HEK293 (cell line): ENCODE measurements at regions not wholly inside any gene's neighbourhood (a gene's known extent, or its start where the extent isn't known, plus 50 kb on each side); places are given as distances from the start of the nearest gene placed in this dataset.

Source experiments
- CTCF ChIA-PET: fragments of 350-600 bp; formaldehyde crosslinking; extraction: SDS; loops from one replicate; lab custom pipeline; 2021; ENCODE audit warnings: antibody characterized with exemption; lab: Yijun Ruan, JAX
- POLR2A ChIA-PET: fragments of 300-600 bp; formaldehyde crosslinking; extraction: SDS; loops from one replicate; lab custom pipeline; 2020; ENCODE audit warnings: antibody characterized with exemption, inconsistent platforms; lab: Yijun Ruan, JAX
- H3K27ac ChIP-seq: fragments of 200-500 bp; sonication (Bioruptor generic); 2 replicates; pipeline ENCODE4 v1.5.1; 2014; ENCODE audit warnings: low read depth, low read length, control low read depth, inconsistent platforms; ENCODE audit errors: extremely low read depth
- H3K36me3 ChIP-seq, 2 experiments: fragments of 200-500 bp in 1 of 2; sonication (Bioruptor generic) in 1 of 2; 1 replicate in 1 of 2; 2 replicates in 1 of 2; pipeline ENCODE4 v1.5.1; 2014 to 2017; ENCODE audit warnings: inconsistent platforms in 2 of 2, low read length in 2 of 2; ENCODE audit not compliant: control insufficient read depth in 2 of 2, insufficient read depth in 1 of 2
- H3K4me1 ChIP-seq: fragments of 200-500 bp; sonication (Bioruptor generic); 2 replicates; pipeline ENCODE4 v1.5.1; 2014; ENCODE audit warnings: mild to moderate bottlenecking, low read length, inconsistent platforms; ENCODE audit not compliant: control insufficient read depth, insufficient read depth
- H3K4me3 ChIP-seq: 2 replicates; pipeline ENCODE4 v1.5.1; 2011; ENCODE audit warnings: low read depth, mild to moderate bottlenecking, control low read depth, low read length, moderate library complexity
- H3K9me3 ChIP-seq: fragments of 200-500 bp; sonication (Bioruptor generic); 2 replicates; pipeline ENCODE4 v1.5.1; 2014; ENCODE audit warnings: low read depth, low read length, inconsistent platforms; ENCODE audit not compliant: control insufficient read depth, insufficient read depth
- FEZF1 ChIP-seq: fragments of 450-650 bp; formaldehyde crosslinking; IDR thresholded peaks from 2 replicates; pipeline ENCODE4 v1.5.1; 2016; ENCODE audit warnings: missing biosample characterization, missing genetic modification characterization
- GFI1B ChIP-seq: fragments of 450-650 bp; formaldehyde crosslinking; IDR thresholded peaks from 2 replicates; pipeline ENCODE4 v1.5.1; 2016; ENCODE audit warnings: missing biosample characterization, missing genetic modification characterization
- GLIS2 ChIP-seq: fragments of 450-650 bp; formaldehyde crosslinking; IDR thresholded peaks from 2 replicates; pipeline ENCODE4 v1.5.1; 2016; ENCODE audit warnings: missing biosample characterization, missing genetic modification characterization
- KLF16 ChIP-seq: fragments of 450-650 bp; formaldehyde crosslinking; IDR thresholded peaks from 2 replicates; pipeline ENCODE4 v1.5.1; 2017; ENCODE audit warnings: missing biosample characterization, missing genetic modification characterization
- SALL2 ChIP-seq: fragments of 450-650 bp; formaldehyde crosslinking; IDR thresholded peaks from 2 replicates; pipeline ENCODE4 v1.5.0; 2017; ENCODE audit warnings: missing biosample characterization, mild to moderate bottlenecking, missing genetic modification characterization, borderline replicate concordance
- ZBTB21 ChIP-seq: fragments of 450-650 bp; formaldehyde crosslinking; IDR thresholded peaks from 2 replicates; pipeline ENCODE4 v1.5.1; 2017; ENCODE audit warnings: missing biosample characterization, missing genetic modification characterization
- ZBTB44 ChIP-seq: fragments of 450-650 bp; IDR thresholded peaks from 2 replicates; pipeline ENCODE4 v1.5.1; 2018; ENCODE audit warnings: missing biosample characterization, mild to moderate bottlenecking, missing genetic modification characterization
- ZIC2 ChIP-seq: fragments of 450-650 bp; formaldehyde crosslinking; IDR thresholded peaks from 2 replicates; pipeline ENCODE4 v1.5.1; 2016; ENCODE audit warnings: missing biosample characterization, missing genetic modification characterization
- ZNF174 ChIP-seq: fragments of 450-650 bp; formaldehyde crosslinking; IDR thresholded peaks from 2 replicates; pipeline ENCODE4 v1.5.0; 2017; ENCODE audit warnings: missing biosample characterization, mild to moderate bottlenecking, missing genetic modification characterization
- ZNF175 ChIP-seq: fragments of 450-650 bp; formaldehyde crosslinking; IDR thresholded peaks from 2 replicates; pipeline ENCODE4 v1.5.1; 2016; ENCODE audit warnings: missing biosample characterization, missing genetic modification characterization
- ZNF202 ChIP-seq: fragments of 450-650 bp; formaldehyde crosslinking; IDR thresholded peaks from 2 replicates; pipeline ENCODE4 v1.5.1; 2016; ENCODE audit warnings: missing biosample characterization, missing genetic modification characterization, borderline replicate concordance
- ZNF280C ChIP-seq: fragments of 450-650 bp; formaldehyde crosslinking; IDR thresholded peaks from 2 replicates; pipeline ENCODE4 v1.5.1; 2016; ENCODE audit warnings: missing biosample characterization, missing genetic modification characterization
- ZNF324 ChIP-seq: fragments of 450-650 bp; formaldehyde crosslinking; IDR thresholded peaks from 2 replicates; pipeline ENCODE4 v1.5.1; 2016; ENCODE audit warnings: missing biosample characterization, missing genetic modification characterization
- ZNF37A ChIP-seq: fragments of 450-650 bp; IDR thresholded peaks from 2 replicates; pipeline ENCODE4 v1.5.1; 2018; ENCODE audit warnings: missing biosample characterization, missing genetic modification characterization
- ZNF398 ChIP-seq: fragments of 450-650 bp; formaldehyde crosslinking; IDR thresholded peaks from 2 replicates; pipeline ENCODE4 v1.5.1; 2017; ENCODE audit warnings: missing biosample characterization, missing genetic modification characterization
- ZNF544 ChIP-seq: fragments of 450-650 bp; formaldehyde crosslinking; IDR thresholded peaks from 2 replicates; pipeline ENCODE4 v1.5.0; 2017; ENCODE audit warnings: missing biosample characterization, missing genetic modification characterization
- ZNF571 ChIP-seq: fragments of 450-650 bp; formaldehyde crosslinking; IDR thresholded peaks from 2 replicates; pipeline ENCODE4 v1.5.0; 2017; ENCODE audit warnings: missing biosample characterization, missing genetic modification characterization
- ZNF645 ChIP-seq: fragments of 450-650 bp; formaldehyde crosslinking; IDR thresholded peaks from 2 replicates; pipeline ENCODE4; 2016; ENCODE audit warnings: missing biosample characterization, missing genetic modification characterization
- ZNF677 ChIP-seq: fragments of 450-650 bp; IDR thresholded peaks from 2 replicates; pipeline ENCODE4 v1.5.0; 2018; ENCODE audit warnings: missing biosample characterization, mild to moderate bottlenecking, missing genetic modification characterization, moderate library complexity
- ZSCAN16 ChIP-seq: fragments of 450-650 bp; formaldehyde crosslinking; IDR thresholded peaks from 2 replicates; pipeline ENCODE4 v1.5.1; 2016; ENCODE audit warnings: missing biosample characterization, missing genetic modification characterization
- ZXDB ChIP-seq: fragments of 450-650 bp; formaldehyde crosslinking; IDR thresholded peaks from 2 replicates; pipeline ENCODE4 v1.5.1; 2016; ENCODE audit warnings: missing biosample characterization, missing genetic modification characterization

GRCh38 chr21:16070207-16070651 lies 340.4 kb downstream of the USP25 start:
- H3K4me1 ChIP-seq: no peaks in the 10 kb centered on the region
- ChIA-PET POLR2A (no interaction called here), CTCF (interaction anchor here (1.5 kb wide), 1 partner anchor 260 kb away, joined by 3 read pairs; no protein-coding TSS in a partner anchor)
- no peak for TF ChIP-seq GLIS2 (tag by site-specific recombination)
- peak; percentile 44; the same call in 1 of the 2 replicates for TF ChIP-seq ZBTB44
- no peaks in the 10 kb centered on the region for H3K36me3 ChIP-seq
- H3K9me3 ChIP-seq: no peaks in the 10 kb centered on the region
- H3K27ac ChIP-seq: no peak overlapping the region
- no peak overlapping the region for H3K4me3 ChIP-seq

GRCh38 chr21:16071092-16071491 lies 341.3 kb downstream of the USP25 start:
- CTCF ChIA-PET: no interaction called here
- Histone ChIP-seq H3K27ac (no peak overlapping the region), H3K9me3 (no peaks in the 10 kb centered on the region), H3K4me1 (no peaks in the 10 kb centered on the region), H3K36me3 (no peaks in the 10 kb centered on the region)
- TF ChIP-seq ZNF324 (no peak), KLF16 (no peak), ZNF202 (tag by site-specific recombination) (no peak), GFI1B (no peak)
- TF ChIP-seq, all 188 proteins: peak for 0
- H3K4me3 ChIP-seq: no peak overlapping the region
- POLR2A ChIA-PET: no interaction called here

GRCh38 chr21:16071761-16072160 lies 342.0 kb downstream of the USP25 start:
- TF ChIP-seq ZNF645 (tag by site-specific recombination) (no peak), ZNF37A (no peak), ZSCAN16 (tag by site-specific recombination) (no peak), ZBTB21 (tag by site-specific recombination) (no peak), ZNF174 (tag by site-specific recombination) (no peak), SALL2 (tag by site-specific recombination) (no peak), ZNF544 (tag by site-specific recombination) (no peak), ZNF677 (no peak), ZNF280C (tag by site-specific recombination) (no peak), ZNF175 (tag by site-specific recombination) (no peak), FEZF1 (tag by site-specific recombination) (no peak), ZNF571 (tag by site-specific recombination) (no peak), ZNF398 (no peak), ZIC2 (tag by site-specific recombination) (no peak), ZXDB (tag by site-specific recombination) (no peak)
- H3K9me3 ChIP-seq: no peaks in the 10 kb centered on the region
- ChIA-PET POLR2A (no interaction called here), CTCF (no interaction called here)
- H3K4me1 ChIP-seq: no peaks in the 10 kb centered on the region
- no peaks in the 10 kb centered on the region for H3K36me3 ChIP-seq
- no peak overlapping the region for H3K4me3 ChIP-seq
- no peak overlapping the region for H3K27ac ChIP-seq
